Aorta (tissue), 5 donors: ENCODE measurements at regions not wholly inside any gene's neighbourhood (a gene's known extent, or its start where the extent isn't known, plus 50 kb on each side); places are given as distances from the start of the nearest gene placed in this dataset.

ENCODE experiments used
- ATAC-seq: fragments of 200-7000 bp; cut with Tn5 transposase; one replicate; pipeline ENCODE4 v1.9.1; 2022; ENCODE audit warnings: moderate library complexity; ENCODE audit not compliant: low FRiP score
- DNase-seq, 2 donors: peaks; one replicate each; pipeline ENCODE4 v3.0.0-alpha.2; 2020
- H3K27ac ChIP-seq, 2 donors: one replicate each; pipeline ENCODE4 v1.5.1; 2013; ENCODE audit warnings: low read length in 2 of 2, mild to moderate bottlenecking in 2 of 2, moderate library complexity in 2 of 2, control low read depth in 1 of 2, inconsistent platforms in 1 of 2, low read depth in 1 of 2
- H3K27me3 ChIP-seq, 2 donors: one replicate each; pipeline ENCODE4 v1.6.1; 2013; ENCODE audit warnings: control low read depth in 1 of 2, low read length in 1 of 2, mild to moderate bottlenecking in 1 of 2, moderate library complexity in 1 of 2; ENCODE audit not compliant: insufficient read depth in 2 of 2, control insufficient read depth in 1 of 2
- H3K36me3 ChIP-seq, 2 donors: one replicate each; pipeline ENCODE4 v1.6.1; 2013; ENCODE audit warnings: control low read depth in 1 of 2, low read length in 1 of 2, mild to moderate bottlenecking in 1 of 2; ENCODE audit not compliant: insufficient read depth in 2 of 2, control insufficient read depth in 1 of 2
- H3K4me1 ChIP-seq, 2 donors: one replicate each; pipeline ENCODE4 v1.6.1; 2013; ENCODE audit warnings: low read length in 2 of 2, control low read depth in 1 of 2, mild to moderate bottlenecking in 1 of 2, moderate library complexity in 1 of 2; ENCODE audit not compliant: insufficient read depth in 2 of 2, control insufficient read depth in 1 of 2
- H3K4me3 ChIP-seq, 2 donors: one replicate each; pipeline ENCODE4 v1.5.1; 2013; ENCODE audit warnings: low read length in 2 of 2, control low read depth in 1 of 2, mild to moderate bottlenecking in 1 of 2
- H3K9me3 ChIP-seq: one replicate; pipeline ENCODE4 v1.6.1; 2013; ENCODE audit warnings: mild to moderate bottlenecking, low read length; ENCODE audit not compliant: control insufficient read depth
- WGBS, 2 donors: extraction: QIAGEN DNeasy Blood & Tissue Kit; methylation state at CpG; one replicate each; pipeline ENCODE4 v1.1.7; 2013; 5-methylcytosine and 5-hydroxymethylcytosine counted together
- intact Hi-C, 2 donors: fragments of 100-400 bp; cut with DNase I; formaldehyde crosslinking; loops; one replicate each; pipeline versions ENCODE4 v1.14.2 to v1.15.0; 2022
- donor health status: healthy with polysubstance abuse.
- donor health status: Bipolar disorder and iron deficiency.
- donor health status: DM: no; HTN: no; CAD: no.
- donor health status: DM: no; HTN: no; CAD: no.
- donor health status: DM: yes; HTN: yes; CAD: no.

DNA sequence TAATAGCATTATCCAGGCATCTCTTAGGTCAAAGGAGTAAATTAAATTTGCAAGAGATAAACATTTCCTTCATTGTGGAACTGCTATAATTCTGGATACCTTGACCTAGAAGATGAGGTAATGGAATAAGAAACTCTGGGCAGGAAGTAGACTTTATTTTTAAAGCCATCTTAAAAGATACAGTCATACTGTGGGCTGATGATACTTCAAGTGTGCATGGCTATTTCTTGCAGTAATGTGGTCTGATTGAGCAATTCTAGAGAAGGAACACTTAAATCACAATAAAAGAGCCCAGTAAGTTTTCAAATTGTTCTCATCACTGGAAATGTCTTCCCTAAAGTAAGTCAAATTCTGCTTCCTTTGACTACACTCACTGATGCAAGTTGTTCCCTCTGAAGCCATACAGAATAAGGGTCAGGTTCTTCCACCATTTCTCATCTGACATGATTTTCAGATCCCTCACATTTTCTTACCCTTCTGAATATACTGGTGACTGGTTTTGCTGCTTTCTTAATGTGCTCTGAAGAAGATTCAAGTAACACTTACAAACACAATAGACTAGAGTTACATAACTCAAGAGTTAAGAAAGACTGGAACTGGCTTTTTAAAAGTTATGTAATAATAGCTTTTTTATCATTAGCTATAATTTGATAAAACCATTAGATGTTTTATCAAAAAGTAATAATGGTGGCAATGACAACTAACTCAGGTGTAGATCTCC, 62.6 kb upstream of the TMEM244 start:
- Histone ChIP-seq H3K4me1 (no peaks in the 10 kb centered on the region), H3K36me3 (no peaks in the 10 kb centered on the region), H3K27me3 (no peaks in the 10 kb centered on the region), H3K27ac (no peak overlapping the region), H3K4me3 (no peak overlapping the region), H3K9me3 (no peaks in the 10 kb centered on the region)
- DNase-seq (no peak), ATAC-seq (no peak)
- intact Hi-C loops, result no loop called here

- no peak overlapping the region for H3K27ac ChIP-seq
- intact Hi-C loops, result no loop called here
- no peak for ATAC-seq
- no peak overlapping the region for H3K4me3 ChIP-seq
- no peak for DNase-seq
- no peaks in the 10 kb centered on the region for H3K36me3 ChIP-seq
- no peaks in the 10 kb centered on the region for H3K4me1 ChIP-seq
- WGBS, 2 donors, result 65 to 75% methylated on average over 3 of the region's 3 CpGs
- H3K9me3 ChIP-seq, result no peaks in the 10 kb centered on the region
- H3K27me3 ChIP-seq, result no peaks in the 10 kb centered on the region
These were observed 60.2 kb upstream of the TMEM244 start for GRCh38 chr6:129921169-129921817.

DNA sequence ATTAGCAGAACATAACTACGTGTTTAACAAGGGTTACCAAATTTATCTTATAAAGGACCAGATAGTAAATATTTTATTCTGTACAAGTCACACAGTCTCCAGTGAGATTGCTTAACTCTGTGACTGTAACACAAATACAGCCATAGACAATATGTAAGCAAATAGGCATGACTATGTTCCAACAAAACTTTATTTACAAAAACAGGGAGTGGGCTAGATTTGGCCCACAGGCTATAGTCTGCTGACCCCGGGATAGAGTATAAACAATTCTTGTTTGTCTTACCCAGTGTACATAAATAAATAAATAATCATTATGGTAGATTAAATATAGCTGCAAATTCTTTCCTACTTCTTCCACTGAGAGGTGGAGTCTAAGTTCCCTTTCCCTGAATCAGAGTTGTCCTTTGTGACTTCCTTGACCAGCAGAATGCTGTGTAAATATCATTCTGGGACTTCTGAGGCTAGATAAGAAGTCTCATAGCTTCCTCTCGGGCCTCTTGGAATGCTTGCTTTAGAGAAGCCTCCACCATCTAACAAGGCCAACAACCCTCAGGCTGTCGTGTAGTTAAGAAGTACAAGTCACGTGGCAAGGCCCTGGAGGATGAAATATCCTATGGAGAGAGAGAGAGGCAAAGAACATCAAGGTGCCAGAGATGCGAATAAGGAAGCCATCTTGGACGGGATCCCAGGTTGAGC, 59.1 kb upstream of the TMEM244 start:
- DNase-seq (no peak), ATAC-seq (no peak)
- Histone ChIP-seq H3K4me1 (no peaks in the 10 kb centered on the region), H3K36me3 (no peaks in the 10 kb centered on the region), H3K9me3 (no peaks in the 10 kb centered on the region), H3K27me3 (no peaks in the 10 kb centered on the region), H3K27ac (no peak overlapping the region), H3K4me3 (no peak overlapping the region)
- 62 to 67% methylated on average over 7 of the region's 7 CpGs for WGBS, 2 donors
- intact Hi-C loops, result no loop called here

DNA sequence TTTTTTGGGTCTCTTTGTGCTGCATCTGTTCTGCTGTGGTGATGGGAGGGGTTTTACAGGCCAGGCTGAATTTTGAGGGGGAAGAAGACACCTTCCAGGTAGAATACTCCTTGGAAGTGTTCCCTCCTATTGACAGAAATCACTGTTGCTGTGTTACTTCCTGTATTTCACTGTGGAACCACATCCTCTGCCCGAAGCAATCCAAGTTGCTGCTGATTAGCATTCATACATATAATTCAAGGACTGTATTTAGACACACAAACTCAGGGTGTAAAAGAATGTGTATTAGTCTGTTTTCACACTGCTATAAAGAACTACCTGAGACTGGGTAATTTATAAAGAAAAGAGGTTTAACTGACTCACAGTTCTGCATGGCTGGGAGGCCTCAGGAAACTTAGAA, 50.6 kb upstream of the TMEM244 start:
- ATAC-seq (no peak), DNase-seq (no peak)
- Histone ChIP-seq H3K9me3 (no peaks in the 10 kb centered on the region), H3K27ac (no peak overlapping the region), H3K4me1 (no peaks in the 10 kb centered on the region), H3K27me3 (peaks cover 0 to 2% of the 10 kb centered on the region in 2 donors), H3K4me3 (no peak overlapping the region), H3K36me3 (no peaks in the 10 kb centered on the region)
- 61 to 62% methylated on average over 1 of the region's 1 CpG for WGBS, 2 donors
- intact Hi-C loops, result no loop called here
